Activated T-helper 1 cell treated with anti-CD3 and anti-CD28 coated beads, Interleukin-2, amount 50 U/mL, for 16 hours (primary cell): ENCODE measurements at regions not wholly inside any gene's neighbourhood (a gene's known extent, or its start where the extent isn't known, plus 50 kb on each side); places are given as distances from the start of the nearest gene placed in this dataset.
"Not testable (repeated sequence)": the region's sequence is repeated elsewhere in the genome, so short reads cannot be mapped to it uniquely, and the experiment has no call there.

ENCODE experiments used
- DNase-seq, 2 donors: peaks; one replicate each; pipeline ENCODE4 v3.0.0-alpha.2; 2020; ENCODE audit warnings: low read depth in 1 of 2, low spot score in 1 of 2

DNA sequence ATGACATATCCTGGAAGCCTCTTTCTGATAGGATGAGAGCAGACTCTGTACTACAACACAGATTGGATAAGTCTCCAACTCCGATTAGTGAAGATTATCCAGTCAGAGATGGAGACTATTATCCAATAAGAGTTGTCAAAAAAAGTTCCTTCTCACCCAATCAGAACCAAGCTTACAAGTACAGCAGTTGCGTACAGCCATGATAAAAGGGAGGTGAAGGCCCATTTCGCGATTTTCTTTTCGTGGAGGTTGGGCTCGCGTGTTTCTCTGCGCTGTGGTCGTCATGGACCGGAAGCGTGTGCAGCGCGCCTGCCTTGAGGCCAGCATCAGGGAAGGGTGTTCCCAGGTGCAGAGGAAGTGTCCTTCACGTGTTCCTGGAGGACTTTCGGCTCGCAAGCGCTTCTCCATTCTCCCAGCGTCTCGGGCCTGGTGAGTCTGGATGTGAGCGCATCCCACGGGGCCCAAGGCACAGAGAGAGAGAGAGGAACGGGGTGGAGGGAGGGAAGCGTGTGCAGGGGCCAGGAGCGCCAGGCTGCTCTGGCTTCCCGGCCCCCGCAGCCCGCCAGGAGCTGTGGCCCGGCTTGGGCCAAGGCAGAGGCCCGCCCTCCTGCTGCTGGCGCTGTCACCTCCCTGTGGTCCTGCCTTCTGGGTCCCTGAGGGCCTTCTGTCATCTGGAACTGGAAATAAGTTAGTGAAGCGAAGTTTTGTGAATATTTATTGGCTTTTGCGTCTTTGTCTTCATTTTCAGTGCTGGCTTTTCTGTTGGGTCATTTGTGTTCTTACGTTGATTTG is 53.9 kb downstream of the CDRT15L2 start:
- not testable (repeated sequence) for DNase-seq

DNA sequence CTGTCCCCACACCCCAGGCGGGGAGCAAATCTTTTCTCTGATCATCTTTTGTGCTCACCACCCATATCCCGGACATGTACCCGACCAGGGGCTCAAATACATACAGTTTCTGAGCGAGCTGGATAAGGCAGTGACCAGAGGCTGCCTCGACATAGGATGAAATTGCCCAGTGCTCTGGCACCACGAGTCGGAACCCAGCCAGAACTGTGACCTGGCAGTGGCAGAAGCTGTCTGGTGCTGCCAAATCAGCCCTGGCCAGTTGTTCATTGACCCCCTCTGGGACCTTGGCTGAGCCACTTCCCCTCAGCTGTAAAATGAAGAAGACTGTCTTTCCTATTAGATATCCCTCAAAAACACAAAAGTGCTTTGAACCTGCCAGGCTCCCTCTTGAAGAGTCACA is 60.6 kb downstream of the CDRT15L2 start:
- not testable (repeated sequence) for DNase-seq

DNA sequence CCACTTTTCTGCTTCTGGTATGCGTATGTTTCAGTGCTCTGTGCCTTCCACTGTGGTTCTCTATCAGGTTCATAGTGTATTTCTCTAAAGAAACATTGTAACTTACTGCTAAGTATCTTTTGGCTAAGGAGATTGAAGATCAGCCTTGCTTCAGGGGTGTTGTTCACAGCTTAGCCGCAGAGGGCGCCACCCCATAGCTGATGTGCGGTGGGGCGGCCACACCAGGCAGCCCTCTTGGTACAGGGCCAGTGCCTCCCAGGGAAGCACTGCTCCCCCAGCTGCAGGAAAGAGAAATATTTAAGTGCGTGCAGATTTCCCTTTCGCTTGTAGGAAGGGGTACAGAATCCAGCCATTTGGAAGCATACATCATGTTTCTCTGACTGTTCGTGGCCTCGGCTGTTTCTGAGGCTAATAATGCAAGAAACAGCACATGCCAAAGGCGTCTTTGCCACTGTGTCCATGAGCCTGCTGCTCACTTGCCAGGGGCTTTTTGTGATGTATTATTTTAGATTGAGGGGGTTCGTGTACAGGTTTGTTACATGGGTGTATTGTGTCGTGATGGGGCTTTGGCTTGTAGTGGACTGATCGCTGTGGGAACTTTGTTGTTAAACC is 67.2 kb downstream of the CDRT15L2 start:
- not testable (repeated sequence) for DNase-seq

DNA sequence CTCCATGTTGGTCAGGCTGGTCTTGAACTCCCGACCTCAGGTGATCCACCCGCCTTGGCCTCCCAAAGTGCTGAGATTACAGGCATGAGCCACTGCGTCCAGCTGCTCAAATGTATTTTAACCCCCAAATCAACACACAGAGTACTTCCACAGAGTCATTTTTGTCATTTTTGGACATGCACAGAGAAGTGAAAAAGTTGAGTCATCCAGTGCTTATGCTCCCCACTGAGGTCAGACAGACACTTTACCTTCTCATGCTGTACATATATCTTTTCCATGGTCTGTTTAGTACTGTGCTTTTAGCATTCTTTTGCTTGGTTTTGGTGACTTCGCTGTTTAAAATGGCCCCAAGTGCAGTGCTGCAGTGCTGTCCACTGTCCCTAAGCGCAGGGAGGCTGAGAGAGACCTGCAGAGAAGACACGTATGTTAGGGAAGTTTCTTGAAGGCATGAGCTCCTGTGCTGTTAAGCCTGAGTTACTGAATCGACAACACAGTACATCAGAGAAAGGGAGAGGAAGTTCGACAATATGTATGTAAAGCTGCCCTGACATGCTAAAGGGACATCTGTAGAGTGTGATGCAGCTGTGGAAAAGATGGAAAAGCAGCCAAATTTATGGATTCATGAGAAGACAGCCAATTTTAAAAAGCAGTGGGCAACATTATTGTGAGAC is 69.7 kb downstream of the CDRT15L2 start:
- DNase-seq = not testable (repeated sequence)

DNA sequence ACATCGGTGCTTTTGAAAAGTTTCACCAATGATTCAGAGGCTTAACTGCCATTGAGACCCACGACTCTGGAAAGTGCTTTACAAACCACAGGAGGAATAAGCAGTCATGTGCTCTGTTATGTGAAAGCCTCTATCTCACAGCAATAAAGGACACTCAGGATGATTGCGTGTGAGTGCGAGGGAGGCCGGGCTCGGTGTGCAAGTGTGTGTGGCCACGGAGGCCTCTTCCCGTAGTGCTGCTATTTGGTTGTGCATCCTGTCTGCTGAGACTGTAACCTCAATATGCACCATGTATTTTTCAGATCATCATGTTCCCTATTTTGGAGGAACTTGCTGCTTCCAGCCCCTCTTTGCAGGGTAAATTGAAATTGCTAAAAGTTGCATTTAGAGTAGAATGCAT is 71.5 kb downstream of the CDRT15L2 start:
- DNase-seq = not testable (repeated sequence)

DNA sequence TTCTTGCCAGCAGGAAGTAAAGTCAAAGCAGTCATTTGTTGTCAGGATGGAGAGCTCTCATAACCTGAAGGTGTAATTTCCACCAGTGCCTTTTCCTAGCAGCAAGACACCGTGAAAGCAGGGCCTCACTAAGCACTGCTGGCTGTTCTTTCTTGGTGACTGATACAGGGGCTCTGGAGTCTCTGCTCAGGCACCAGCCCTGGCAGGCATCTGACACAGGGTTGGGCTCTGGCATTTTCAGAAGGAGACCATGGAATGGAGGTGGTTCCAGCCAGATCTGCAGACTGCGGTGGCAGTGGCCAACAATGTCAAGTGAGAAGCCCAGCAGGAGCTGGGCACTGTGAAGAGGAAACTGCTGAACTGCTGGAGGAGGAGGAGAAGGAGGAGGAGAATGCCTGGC is 72.2 kb downstream of the CDRT15L2 start:
- DNase-seq = not testable (repeated sequence)

DNA sequence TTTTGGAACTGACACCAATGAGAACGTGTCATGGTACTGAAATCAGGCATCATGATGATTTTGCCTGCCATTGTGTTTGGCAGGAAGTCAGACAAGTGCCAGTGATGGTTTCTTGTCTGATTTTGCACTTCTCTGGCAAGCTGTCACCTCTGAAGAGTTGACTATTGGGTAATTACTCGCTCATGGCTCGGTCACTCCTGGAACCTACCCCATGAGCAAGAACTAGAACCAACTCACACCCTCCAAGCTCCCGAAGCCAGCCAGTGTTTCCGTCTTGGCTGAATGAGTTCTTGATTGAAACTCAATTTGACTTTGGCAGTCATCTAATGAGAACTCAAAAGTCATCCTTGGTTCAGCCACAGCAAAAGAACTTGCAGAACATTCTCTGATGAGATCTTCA is 73.9 kb downstream of the CDRT15L2 start:
- not testable (repeated sequence) for DNase-seq

DNA sequence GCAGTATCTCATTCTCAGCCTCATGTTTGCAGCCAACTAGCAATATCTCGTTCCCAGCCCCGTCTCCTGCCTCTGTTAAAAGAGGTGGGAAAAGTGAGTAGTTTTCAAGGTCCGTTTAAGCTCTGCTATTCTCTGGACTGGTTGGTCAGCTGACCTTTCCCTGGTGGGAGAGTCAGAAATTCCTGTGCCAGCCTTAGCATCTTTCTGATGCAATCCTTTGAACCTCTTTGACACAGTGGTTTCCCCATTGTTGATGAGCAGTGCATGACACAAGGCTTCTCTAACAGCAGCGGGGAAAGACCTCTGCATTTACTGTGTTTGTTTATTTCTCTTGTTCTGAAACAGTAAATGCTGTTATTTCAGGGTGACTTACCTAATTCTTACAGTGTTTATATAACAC is 74.6 kb downstream of the CDRT15L2 start:
- DNase-seq = not testable (repeated sequence)

DNA sequence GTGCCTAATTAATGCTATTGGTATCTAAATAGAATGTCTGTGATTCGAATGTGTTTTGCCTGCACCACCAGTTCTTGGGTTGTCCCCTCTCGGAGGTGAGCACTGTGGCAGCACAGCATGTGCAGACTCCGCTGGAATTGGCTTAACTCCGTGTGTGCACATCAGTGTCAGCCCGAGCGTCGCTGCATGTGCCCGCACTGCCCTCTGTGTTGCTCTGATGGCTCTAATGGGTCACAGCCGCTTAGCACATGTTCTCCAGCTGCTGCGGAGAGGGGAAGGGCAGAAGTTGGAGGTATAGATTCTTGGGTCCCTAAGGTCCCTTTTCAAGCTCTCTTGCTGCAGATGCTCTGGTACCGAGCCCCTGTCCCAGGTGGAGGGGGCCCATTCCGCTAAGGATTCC is 75.1 kb downstream of the CDRT15L2 start:
- not testable (repeated sequence) for DNase-seq

DNA sequence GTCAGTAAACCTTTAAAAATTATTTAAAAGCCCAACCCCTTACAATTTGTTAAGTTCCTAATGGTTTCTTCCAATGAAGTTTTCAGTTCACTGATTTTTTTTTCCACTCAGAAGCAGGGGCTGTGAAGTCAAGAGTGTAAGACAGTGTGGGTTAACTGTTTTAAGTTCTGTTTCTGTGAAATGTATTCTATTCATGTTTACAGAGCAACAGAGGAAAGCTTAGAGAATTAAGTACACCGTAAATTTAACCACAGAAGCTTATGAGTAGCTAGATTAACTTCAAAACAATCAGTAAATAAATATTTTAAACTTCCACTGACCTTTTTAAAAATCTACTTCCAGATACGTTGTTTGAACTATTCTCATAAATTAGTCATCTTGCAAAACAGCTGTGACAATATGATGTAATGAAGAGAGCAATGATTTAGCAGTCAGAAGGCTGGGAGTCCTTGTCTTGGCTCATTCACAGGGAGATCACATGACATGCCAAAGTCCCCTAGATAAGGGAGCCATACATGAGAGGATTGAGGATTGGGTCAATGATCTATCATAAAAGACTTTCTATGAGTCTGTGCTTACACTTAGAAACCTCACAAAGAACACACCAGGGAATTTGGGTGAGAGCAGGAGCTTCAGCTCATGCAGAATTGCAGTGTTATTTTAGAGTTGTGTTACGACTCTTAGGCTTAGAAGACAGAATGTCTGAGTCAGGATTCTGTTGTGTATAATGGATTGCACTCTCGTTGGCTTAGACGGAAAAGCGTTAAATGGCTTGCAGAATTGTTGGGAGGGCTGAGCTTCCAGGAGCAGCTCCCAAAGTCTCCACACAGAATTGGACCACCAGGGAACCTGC is 85.8 kb downstream of the CDRT15L2 start:
- DNase-seq = not testable (repeated sequence)

DNA sequence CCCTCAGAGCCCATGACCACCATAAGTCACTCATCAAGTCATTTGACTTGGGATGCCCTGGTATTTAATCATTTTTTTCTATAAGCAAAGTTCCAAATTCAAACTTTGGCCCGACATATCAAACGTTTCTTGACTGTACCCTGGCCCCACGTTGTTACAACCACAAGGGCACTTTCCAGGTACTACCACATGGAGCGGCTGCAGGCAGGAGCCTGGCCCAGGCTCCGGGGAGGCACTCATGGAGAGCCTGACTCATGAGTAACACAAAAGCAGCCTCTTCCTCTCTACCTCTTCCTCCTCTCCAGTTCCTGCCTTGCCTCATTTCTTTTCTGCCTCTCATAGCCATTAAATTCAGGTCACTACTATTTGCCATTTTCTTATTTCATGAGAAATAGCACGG is 87.2 kb downstream of the CDRT15L2 start:
- not testable (repeated sequence) for DNase-seq

DNA sequence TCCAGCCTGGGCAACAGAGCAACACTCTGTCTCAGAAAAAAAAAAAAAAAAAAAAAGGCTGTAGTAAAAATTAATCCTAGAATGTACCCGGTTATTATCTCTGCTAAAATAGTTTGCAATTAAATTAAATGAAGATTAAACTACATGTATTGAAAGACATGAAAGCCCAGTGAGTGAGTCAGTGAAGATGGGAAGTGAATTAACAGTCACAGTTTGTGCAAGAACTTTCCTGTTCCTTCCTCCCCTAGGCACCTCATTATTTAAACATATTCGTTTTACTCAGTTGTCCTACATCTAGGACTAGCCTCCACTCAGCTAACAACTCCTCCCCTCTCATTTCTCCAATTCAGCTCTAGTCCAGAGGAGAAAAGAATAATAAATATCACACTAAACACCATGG is 88.2 kb downstream of the CDRT15L2 start:
- not testable (repeated sequence) for DNase-seq

DNA sequence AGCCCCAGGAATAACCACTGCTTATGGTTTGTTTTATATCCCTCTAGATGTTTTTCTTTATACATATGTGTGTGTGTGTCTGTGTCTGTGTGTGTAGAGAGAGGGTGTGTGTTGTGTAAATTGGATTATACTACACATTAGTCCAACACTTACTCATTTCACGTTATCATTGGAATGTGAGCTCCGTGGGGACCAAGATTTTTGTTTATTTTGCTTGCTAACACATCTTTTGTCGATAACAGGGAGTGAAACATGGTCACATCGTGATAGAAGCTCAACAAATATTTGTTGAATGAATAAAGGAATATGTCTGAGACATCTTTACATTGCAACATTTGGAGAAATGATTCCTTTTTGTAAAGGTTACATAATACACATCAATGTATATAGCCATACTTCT is 88.8 kb downstream of the CDRT15L2 start:
- DNase-seq = not testable (repeated sequence)

DNA sequence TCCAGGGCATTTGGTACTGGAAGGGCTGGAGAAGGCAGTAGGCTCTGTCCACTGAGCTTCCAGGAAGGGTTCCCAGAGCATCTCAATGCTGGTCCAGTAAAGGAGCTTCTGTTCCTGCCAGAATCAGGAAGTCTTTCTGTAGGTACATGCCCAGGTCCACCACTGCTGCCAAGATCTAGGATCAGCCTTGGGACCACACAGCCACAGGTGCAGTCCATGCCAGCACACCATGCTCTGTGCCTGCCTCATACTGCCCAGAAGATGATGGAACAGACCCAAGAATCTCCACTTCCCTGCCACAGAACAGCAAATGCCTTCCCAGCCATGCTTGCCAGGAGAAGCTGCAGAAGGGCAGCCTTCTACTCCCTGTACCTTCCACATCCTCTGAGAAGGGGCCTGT is 89.3 kb downstream of the CDRT15L2 start:
- not testable (repeated sequence) for DNase-seq

DNA sequence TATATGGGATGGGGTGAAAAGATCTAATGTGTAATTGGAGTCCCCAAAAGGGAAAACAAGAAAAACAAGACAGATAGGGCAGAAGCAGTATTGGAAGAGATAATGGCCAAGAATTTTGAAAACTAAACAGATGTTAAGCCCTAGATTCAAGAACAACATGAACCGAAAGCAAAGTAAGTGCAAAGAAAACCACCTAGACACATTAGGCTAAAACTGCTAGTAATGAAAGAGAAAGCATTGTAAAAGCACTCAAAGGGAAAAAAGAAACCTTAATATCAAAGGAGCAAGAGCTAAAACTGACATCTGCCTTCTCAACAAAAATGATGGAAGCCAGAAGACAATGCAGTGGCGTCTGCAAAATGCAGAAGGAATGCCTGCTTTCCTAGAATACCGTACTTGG is 91.0 kb downstream of the CDRT15L2 start:
- DNase-seq = not testable (repeated sequence)

DNA sequence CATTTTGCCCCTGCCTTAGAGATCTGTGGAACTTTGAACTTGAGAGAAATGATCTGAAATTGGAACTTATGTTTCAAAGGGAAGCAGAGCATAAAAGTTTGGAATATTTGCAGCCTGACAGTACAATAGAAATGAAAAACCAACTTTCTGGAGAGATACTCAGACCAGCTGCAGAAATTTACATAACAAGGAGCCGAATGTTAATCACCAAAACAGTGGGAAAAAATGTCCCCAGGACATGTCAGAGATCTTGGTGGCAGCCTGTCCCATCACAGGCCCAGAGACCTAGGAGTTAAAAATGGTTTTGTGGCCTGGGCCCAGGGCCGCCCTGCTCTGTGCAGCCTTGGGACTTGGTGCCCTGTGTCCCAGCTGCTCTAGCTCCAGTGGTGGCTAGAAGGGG is 94.8 kb downstream of the CDRT15L2 start:
- DNase-seq = not testable (repeated sequence)

DNA sequence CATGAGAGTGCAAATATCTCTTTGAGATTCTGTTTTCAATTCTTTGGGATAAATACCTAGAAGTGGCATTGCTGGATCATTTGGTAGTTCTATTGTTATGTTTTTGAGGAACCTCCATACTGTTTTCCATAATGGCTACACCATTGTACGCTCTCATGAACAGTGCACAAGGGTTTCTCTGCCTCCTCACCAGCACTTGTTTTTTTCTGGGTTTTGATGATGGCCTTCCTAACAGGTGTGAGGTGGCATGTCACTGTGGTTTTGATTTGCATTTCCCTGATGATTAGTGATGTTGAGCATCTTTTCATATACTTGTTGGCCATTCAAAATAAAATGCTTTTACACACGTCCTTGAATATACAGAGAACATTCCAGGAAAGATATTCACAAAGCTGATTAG is 96.2 kb downstream of the CDRT15L2 start:
- not testable (repeated sequence) for DNase-seq

DNA sequence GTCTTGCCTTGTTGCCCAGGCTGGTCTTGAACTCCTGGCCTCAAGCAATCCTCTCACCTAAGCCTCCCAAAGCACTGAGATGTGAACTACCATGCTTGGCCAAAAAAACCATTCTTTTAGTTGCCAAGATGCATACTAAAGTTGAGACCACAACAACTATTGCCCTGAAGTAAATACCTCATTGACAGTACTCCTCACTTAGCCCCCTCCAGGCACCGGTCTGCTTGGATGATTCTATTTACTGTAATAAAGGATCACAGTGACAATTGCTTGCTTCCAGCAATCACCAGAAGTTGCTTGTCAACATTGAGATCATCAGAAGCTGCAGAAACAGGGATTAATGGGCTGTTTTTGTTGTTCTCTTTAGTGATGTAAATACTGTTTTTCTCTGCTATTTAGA is 97.1 kb downstream of the CDRT15L2 start:
- DNase-seq = not testable (repeated sequence)

DNA sequence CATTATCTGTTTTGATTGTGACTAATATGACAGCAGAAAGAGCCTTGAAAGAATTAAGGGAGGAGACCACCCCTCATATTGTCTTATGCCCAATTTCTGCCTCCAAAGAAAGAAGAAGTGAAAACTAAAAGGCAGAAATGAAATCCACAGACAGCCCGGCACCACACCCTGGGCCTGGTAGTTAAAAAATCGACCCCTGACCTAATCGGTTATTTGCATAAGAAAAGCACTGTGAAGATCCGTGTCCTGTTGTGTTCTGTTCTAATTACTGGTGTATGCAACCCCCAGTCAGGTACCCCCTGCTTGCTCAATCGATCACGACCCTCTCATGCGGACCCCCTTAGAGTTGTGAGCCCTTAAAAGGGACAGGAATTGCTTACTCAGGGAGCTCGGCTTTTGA is 97.9 kb downstream of the CDRT15L2 start:
- not testable (repeated sequence) for DNase-seq

DNA sequence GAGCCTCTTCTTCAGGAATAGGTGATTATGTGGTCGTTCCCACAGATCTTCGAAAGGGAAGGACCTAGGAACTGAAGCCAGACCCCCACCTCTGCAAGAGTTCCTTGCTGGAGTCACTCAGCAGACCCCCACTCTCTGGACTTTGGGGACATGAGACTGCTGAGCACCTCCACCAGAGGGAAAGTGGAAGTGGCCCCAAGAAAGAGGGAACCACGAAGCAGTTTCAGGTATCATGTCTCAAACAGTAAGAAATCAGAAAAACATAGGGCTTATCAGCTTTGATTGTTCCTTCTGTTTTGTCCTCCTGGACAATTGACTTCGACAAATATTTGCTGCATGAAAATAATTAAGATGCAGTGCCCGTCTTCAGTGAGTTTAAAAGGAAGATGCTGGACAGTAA is 98.9 kb downstream of the CDRT15L2 start:
- DNase-seq = not testable (repeated sequence)
